HS-5 (cell line): ENCODE measurements at regions not wholly inside any gene's neighbourhood (a gene's known extent, or its start where the extent isn't known, plus 50 kb on each side); places are given as distances from the start of the nearest gene placed in this dataset.

Experiments used
- DNase-seq: peaks from one replicate; pipeline ENCODE4 v3.0.0-alpha.2; 2012; ENCODE audit warnings: low read depth

- no peak for DNase-seq
Observed at GRCh38 chr7:116145245-116145852, 65.0 kb upstream of the TES start.

GRCh38 chr7:116148108-116148507 lies 62.2 kb upstream of the TES start:
- DNase-seq = no peak

GRCh38 chr7:116148626-116149025 lies 61.7 kb upstream of the TES start:
- no peak for DNase-seq

- no peak for DNase-seq
Observed at GRCh38 chr7:116150588-116150987, 59.8 kb upstream of the TES start.

GRCh38 chr7:116152276-116152675 lies 58.1 kb upstream of the TES start:
- no peak for DNase-seq

GRCh38 chr7:116153050-116153449 lies 57.3 kb upstream of the TES start:
- DNase-seq = no peak

- no peak for DNase-seq
Observed at GRCh38 chr7:116159711-116160110, 50.6 kb upstream of the TES start.
